ENCODE measurements at regions not wholly inside any gene's neighbourhood (a gene's known extent, or its start where the extent isn't known, plus 50 kb on each side); places are given as distances from the start of the nearest gene placed in this dataset.
"Not testable (repeated sequence)": the region's sequence is repeated elsewhere in the genome, so short reads cannot be mapped to it uniquely, and the experiment has no call there.

DNA sequence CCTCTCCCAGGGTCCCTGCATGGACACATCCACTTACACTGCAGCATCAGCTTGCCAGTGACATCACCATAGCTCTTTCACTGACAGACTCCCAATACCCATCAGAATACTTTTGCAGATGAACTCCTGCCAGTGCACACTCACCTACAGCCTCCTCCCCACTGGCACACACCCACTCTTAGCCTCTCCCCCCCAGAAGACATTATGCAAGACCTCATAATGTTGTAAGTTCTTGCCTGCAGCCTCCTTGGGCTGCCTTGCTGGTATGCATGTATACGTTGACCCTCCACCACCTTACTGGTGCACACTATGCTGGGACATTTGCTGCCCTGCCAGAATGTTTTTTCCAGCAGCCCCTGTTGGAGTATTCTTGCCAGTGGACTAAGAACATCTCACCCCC lies 324.2 kb downstream of the AEBP2 start:
- no peak for DNase-seq
- no peak overlapping the region for H3K4me3 Mint-ChIP-seq
- no peaks in the 10 kb centered on the region for H3K27me3 Mint-ChIP-seq
- H3K27ac Mint-ChIP-seq, result no peak overlapping the region
- no peaks in the 10 kb centered on the region for H3K9me3 Mint-ChIP-seq
- intact Hi-C loops (cut with micrococcal nuclease), result no loop called here
- H3K36me3 Mint-ChIP-seq (ENCODE audit: low read depth), result no peaks in the 10 kb centered on the region
- no peaks in the 10 kb centered on the region for H3K4me1 Mint-ChIP-seq

DNA sequence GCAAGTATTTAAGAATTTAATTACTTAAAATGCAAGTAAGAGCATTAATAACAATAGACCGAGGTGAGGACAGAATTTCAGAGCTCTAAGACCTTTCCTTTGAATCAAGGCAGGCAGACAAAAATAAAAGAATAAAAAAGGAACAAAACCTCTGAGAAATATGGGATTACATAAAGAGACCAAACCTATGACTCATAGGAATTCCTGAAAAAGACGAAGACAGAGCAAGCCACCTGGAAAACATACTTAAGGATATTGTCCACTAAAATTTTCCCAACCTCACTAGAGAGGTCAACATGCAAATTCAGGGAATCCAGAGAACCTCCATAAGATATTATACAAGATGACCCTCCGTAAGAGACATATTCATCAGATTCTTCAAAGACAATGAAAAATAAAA lies 325.1 kb downstream of the AEBP2 start:
- Mint-ChIP-seq H3K4me3 (no peak overlapping the region), H3K9me3 (no peaks in the 10 kb centered on the region), H3K36me3 (ENCODE audit: low read depth) (no peaks in the 10 kb centered on the region), H3K27ac (no peak overlapping the region), H3K4me1 (no peaks in the 10 kb centered on the region), H3K27me3 (no peaks in the 10 kb centered on the region)
- DNase-seq, result no peak
- intact Hi-C loops (cut with micrococcal nuclease), result no loop called here

DNA sequence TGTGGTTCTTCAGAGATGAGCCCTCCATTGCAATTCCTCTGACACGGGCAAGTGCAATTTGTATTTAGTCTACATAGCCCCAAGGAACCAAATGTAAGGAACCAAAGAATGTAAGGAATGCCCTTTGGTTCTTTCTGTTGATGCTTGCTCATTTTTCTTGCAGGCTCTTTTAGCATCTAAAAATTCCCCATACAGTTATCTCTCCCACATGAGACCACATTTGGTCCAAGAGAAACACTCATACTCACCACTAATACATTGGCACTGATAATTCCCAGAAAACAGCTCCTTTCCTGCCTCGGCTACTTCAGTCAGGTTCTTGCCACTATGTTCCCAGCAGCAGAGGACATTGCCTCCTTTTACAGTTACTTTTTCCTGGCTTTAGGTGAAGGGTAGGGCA lies 332.6 kb downstream of the AEBP2 start:
- no peaks in the 10 kb centered on the region for H3K4me1 Mint-ChIP-seq
- no peaks in the 10 kb centered on the region for H3K27me3 Mint-ChIP-seq
- no peak for DNase-seq
- intact Hi-C loops (cut with micrococcal nuclease), result no loop called here
- no peaks in the 10 kb centered on the region for H3K36me3 Mint-ChIP-seq (ENCODE audit: low read depth)
- no peak overlapping the region for H3K4me3 Mint-ChIP-seq
- no peak overlapping the region for H3K27ac Mint-ChIP-seq
- H3K9me3 Mint-ChIP-seq, result peaks cover 14% of the 10 kb centered on the region

DNA sequence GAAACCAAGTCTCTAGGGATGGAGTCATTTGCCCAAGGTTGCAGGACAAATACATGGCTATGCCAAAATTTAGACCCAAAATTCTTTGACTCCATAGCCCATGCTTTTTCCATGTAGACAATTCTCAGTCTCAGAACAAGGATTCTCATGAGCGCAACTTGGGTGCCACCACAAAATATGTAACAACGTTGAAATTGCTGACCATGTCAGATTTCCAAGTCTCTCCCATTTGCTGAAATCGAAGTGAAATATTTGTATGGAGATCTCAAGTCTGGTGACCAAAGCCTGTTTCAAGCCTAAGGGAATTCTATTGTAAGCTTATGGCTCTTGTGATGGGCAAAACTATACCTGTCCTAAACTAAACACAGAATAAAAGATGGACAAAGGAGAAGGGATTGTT lies 333.5 kb downstream of the AEBP2 start:
- Mint-ChIP-seq H3K4me3 (no peak overlapping the region), H3K36me3 (ENCODE audit: low read depth) (no peaks in the 10 kb centered on the region), H3K9me3 (peaks cover 14% of the 10 kb centered on the region), H3K4me1 (no peaks in the 10 kb centered on the region), H3K27ac (no peak overlapping the region), H3K27me3 (no peaks in the 10 kb centered on the region)
- no peak for DNase-seq
- intact Hi-C loops (cut with micrococcal nuclease), result no loop called here

DNA sequence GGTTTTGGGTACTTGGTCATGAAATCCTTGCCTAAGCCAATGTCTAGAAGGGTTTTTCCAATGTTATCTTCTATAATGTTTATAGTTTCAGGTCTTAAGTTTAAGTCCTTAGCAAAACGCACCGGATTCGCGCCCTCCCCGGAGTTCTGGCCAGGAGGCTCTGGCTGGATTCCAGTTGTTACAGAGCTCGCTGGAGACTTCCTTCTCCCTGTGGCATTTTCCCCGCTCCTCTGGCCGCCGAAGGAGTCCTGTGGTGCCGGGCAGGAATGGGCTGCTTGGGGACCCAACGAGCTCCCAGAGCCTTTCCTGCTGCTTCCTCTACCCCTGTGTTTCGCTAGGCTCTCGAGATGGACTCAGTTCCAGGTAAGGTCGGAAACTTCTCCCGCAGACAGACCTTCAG lies 335.9 kb downstream of the AEBP2 start:
- no peak for DNase-seq
- no peak overlapping the region for H3K4me3 Mint-ChIP-seq
- H3K27me3 Mint-ChIP-seq, result no peaks in the 10 kb centered on the region
- no peaks in the 10 kb centered on the region for H3K36me3 Mint-ChIP-seq (ENCODE audit: low read depth)
- peaks cover 14% of the 10 kb centered on the region for H3K9me3 Mint-ChIP-seq
- no peaks in the 10 kb centered on the region for H3K4me1 Mint-ChIP-seq
- intact Hi-C loops (cut with micrococcal nuclease), result no loop called here
- H3K27ac Mint-ChIP-seq, result no peak overlapping the region

DNA sequence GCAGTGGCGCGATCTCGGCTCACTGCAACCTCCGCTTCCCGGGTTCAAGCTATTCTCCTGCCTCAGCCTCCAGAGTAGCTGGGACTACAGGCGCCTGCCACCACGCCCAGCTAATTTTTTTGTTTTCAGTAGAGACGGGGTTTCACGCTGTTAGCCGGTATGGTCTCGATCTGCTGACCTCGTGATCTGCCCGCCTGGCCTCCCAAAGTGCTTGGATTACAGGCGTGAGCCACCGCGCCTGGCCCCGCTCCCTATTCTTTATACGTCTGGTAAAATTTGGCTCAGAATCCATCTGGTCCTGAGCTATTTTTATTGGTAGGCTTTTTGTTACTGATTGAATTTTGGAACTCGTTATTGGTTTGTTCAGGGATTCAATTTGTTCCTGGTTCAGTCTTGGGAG lies 336.7 kb downstream of the AEBP2 start:
- H3K4me3 Mint-ChIP-seq; H3K27ac Mint-ChIP-seq; H3K36me3 Mint-ChIP-seq (ENCODE audit: low read depth); H3K27me3 Mint-ChIP-seq; DNase-seq; H3K4me1 Mint-ChIP-seq; intact Hi-C loops (cut with micrococcal nuclease): not testable (repeated sequence)
- peaks cover 14% of the 10 kb centered on the region for H3K9me3 Mint-ChIP-seq

DNA sequence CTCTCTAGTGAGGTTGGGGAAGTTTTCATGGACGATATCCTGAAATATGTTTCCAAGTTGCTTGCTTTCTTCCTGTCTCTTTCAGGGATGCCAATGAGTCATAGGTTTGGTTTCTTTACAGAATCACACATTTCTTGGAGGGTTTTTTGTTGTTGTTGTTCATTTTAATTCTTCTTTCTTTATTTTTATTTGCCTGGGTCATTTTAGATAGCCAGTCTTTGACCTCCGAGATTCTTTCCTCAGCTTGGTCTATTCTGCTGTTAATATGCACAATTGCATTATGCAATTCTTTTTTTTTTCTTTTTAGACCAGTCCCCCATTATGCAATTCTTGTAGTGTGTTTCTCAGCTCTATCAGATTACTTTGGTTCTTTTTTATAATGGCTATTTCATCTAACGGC lies 338.9 kb downstream of the AEBP2 start:
- Mint-ChIP-seq H3K4me3 (no peak overlapping the region), H3K27ac (no peak overlapping the region), H3K9me3 (peaks cover 14% of the 10 kb centered on the region), H3K27me3 (no peaks in the 10 kb centered on the region), H3K36me3 (ENCODE audit: low read depth) (no peaks in the 10 kb centered on the region), H3K4me1 (no peaks in the 10 kb centered on the region)
- intact Hi-C loops (cut with micrococcal nuclease), result no loop called here
- no peak for DNase-seq

DNA sequence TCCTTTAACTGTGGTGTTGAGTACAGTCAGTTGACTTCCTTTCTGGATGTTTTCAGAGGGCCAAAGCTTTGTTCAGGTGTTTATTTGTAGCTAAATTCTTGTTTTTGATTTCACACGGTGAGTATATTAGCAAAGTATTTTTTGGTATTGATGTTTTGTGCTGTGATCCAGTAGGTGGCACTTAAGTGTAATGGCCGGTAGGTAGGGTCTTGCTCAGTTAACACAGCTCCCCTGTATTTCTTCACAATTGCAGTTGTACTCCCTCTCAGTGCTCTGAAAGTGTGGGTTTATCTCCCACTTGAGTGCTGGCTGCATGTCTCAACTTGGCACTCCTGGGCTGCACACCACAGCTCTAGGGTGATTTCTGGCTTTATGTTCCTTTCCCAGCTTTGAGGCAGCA lies 339.5 kb downstream of the AEBP2 start:
- no peak overlapping the region for H3K4me3 Mint-ChIP-seq
- H3K4me1 Mint-ChIP-seq, result no peaks in the 10 kb centered on the region
- H3K27me3 Mint-ChIP-seq, result no peaks in the 10 kb centered on the region
- intact Hi-C loops (cut with micrococcal nuclease), result no loop called here
- peaks cover 14% of the 10 kb centered on the region for H3K9me3 Mint-ChIP-seq
- no peaks in the 10 kb centered on the region for H3K36me3 Mint-ChIP-seq (ENCODE audit: low read depth)
- DNase-seq, result no peak
- H3K27ac Mint-ChIP-seq, result no peak overlapping the region

DNA sequence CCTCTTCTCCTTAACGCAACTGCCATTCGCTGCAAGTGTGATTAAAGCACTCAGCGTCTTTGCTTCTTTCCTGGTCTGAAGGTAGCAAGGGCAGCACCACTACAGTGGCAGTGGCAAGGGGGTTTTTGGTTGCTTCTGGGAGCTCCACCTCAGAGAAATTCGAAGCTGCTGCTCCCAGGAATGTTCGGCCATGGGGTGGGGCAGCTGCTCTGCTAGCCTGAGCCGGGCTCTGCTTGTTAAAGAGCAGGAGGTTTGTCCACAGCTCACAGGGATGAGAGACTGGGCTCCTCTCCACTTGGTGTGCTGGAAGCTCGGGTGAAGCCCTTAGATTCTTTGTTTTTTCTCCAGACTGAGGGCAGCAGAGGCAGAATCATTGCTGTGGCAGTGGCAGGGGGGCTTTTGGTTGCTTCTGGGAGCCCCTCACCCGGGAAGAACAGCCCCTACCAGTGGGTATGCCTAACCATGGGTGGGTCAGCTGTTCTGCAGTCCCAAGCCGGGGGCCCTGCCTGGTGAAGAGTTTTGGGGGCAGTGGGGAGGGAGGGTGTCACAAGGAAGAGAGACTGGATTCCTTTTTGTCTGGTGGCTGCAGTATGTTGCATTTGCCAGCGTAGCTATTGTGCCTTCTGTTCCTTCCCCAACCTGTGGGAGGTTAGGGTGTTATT lies 340.2 kb downstream of the AEBP2 start:
- Mint-ChIP-seq H3K4me1 (no peaks in the 10 kb centered on the region), H3K9me3 (peaks cover 14% of the 10 kb centered on the region), H3K27ac (no peak overlapping the region), H3K36me3 (ENCODE audit: low read depth) (no peaks in the 10 kb centered on the region), H3K4me3 (no peak overlapping the region), H3K27me3 (no peaks in the 10 kb centered on the region)
- DNase-seq, result no peak
- intact Hi-C loops (cut with micrococcal nuclease), result no loop called here

DNA sequence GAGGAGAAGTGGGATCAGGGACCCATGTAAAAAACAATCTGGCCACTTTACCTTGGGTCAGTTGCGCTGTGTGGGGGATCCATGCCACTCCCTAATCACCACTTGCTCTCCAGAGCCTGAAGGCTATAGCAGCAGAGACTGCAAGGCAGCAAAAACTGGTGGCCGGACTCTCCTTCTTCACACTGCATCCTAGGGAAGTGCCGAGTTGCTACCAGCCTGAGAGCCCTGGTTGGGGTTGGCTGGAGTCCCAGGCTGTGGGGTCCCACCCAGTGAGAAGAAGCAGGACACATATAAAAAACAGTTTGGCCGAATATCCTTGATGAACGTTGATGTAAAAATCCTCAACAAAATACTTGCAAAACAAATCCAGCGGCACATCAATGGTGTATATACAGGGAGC lies 341.2 kb downstream of the AEBP2 start:
- no peak for DNase-seq
- Mint-ChIP-seq H3K27ac (no peak overlapping the region), H3K9me3 (peaks cover 8% of the 10 kb centered on the region), H3K4me3 (no peak overlapping the region), H3K36me3 (ENCODE audit: low read depth) (no peaks in the 10 kb centered on the region), H3K4me1 (no peaks in the 10 kb centered on the region), H3K27me3 (no peaks in the 10 kb centered on the region)
- intact Hi-C loops (cut with micrococcal nuclease), result no loop called here

DNA sequence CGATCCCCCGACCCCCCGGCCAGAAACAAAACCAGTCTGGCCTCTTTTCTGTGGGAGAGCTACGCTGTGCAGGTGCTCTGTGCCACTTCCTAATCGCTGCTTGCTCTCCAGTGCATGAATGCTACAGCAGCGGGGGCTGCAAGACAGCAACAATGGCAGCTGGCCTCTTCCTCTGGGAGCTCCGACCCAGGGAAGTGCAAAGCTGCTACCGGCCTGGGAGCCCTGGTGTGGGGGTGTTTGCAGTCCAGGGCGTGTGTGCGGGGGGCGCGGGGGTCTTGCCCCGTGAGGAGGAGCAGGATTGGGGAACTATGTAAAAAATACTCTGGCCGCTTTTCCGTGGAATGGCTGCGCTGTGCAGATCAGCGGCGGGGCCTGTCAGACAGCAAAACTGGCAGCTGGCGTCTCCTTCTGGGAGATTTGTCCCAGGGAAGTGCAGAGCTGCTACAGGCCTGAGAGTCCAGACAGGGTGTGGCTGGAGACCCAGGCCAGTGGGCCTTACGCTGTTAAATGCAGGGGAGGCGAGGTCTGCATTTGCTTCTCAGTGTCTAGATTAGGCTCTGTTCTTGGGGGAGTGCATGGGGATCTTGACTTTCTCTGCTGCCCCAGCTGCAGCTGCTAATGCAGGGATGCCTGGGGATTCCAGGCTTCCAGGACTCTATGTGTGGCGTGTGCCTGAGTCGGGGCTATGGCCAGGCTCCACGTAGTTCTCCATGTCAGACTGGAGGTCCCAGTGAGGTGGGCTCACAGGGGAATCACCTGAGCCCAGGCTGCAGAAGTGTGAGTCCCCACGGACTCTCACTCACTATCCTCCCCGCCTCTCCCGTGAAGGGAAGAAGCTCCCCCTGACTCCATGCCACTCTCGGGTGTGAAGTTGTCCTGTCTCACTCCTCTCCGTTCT lies 344.5 kb downstream of the AEBP2 start:
- intact Hi-C loops (cut with micrococcal nuclease), result no loop called here
- Mint-ChIP-seq H3K27ac (no peak overlapping the region), H3K36me3 (ENCODE audit: low read depth) (no peaks in the 10 kb centered on the region), H3K27me3 (no peaks in the 10 kb centered on the region), H3K4me3 (no peak overlapping the region), H3K4me1 (no peaks in the 10 kb centered on the region), H3K9me3 (no peaks in the 10 kb centered on the region)
- DNase-seq, result no peak

DNA sequence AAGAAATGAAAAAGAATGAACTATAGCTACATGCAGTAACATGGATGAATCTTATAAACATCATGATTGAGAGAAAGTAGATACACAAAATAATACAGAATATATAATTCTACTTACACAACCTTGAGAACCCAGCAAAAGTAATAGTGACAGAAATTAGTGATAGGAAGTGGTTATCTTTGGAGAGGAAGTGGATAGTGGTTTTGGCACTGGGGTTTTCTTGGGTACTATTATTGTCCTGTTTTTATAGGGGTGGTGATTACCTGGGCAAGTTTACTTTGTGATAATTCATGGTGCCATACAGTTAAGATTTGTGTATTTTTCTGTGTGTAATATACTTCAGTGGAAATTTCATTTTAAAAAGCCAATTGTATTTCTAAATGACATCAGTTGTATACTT lies 352.7 kb downstream of the AEBP2 start:
- Mint-ChIP-seq H3K4me1 (peaks cover 14% of the 10 kb centered on the region), H3K4me3 (peak overlapping the region; percentile 6), H3K27me3 (no peaks in the 10 kb centered on the region), H3K27ac (no peak overlapping the region), H3K36me3 (ENCODE audit: low read depth) (no peaks in the 10 kb centered on the region), H3K9me3 (no peaks in the 10 kb centered on the region)
- DNase-seq, result peak; percentile 56
- intact Hi-C loops (cut with micrococcal nuclease), result no loop called here

DNA sequence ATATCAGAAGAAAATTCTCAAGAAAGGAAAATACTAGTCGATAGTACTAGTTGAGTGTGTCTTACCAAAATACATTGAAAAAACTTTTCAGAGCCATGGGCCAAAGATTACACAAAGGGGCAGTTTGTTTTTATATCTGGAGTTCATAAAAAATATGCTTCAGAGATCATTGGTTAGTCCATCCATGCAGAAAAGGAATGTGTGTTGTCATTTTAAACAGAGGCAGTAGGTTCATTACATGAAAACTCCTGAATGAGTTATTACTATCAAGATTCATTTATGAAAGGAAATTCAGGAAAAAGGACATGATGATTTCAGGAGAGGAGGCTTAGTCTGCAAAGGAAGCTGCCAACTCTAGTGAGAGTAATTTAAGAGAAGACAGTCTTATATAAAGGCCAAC lies 354.8 kb downstream of the AEBP2 start:
- Mint-ChIP-seq H3K27me3 (no peaks in the 10 kb centered on the region), H3K9me3 (no peaks in the 10 kb centered on the region), H3K36me3 (ENCODE audit: low read depth) (no peaks in the 10 kb centered on the region), H3K4me1 (peaks cover 14% of the 10 kb centered on the region), H3K4me3 (no peak overlapping the region), H3K27ac (no peak overlapping the region)
- DNase-seq, result no peak
- intact Hi-C loops (cut with micrococcal nuclease), result no loop called here

DNA sequence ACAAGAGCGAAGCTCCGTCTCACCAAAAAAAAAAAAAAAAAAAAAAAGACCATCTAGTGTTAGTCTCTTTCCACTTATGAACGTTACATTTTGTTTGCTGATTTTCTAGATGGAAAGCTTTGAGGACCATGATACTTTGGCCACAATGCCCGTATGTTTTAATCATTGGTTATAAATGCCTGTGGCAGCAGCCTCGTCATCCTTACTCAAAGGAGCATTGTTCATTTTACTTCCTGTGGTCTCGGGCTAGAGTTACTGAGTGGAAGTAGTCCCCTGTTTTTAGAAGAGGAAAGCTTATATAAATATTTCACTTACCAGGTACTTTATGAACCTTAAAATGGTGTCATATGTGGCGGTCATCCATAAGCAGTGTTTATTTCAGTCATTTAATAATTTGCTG lies 359.9 kb downstream of the AEBP2 start:
- H3K36me3 Mint-ChIP-seq (ENCODE audit: low read depth), result no peaks in the 10 kb centered on the region
- H3K9me3 Mint-ChIP-seq, result no peaks in the 10 kb centered on the region
- H3K4me1 Mint-ChIP-seq, result peaks cover 2% of the 10 kb centered on the region
- no peak for DNase-seq
- no peak overlapping the region for H3K27ac Mint-ChIP-seq
- H3K27me3 Mint-ChIP-seq, result no peaks in the 10 kb centered on the region
- no peak overlapping the region for H3K4me3 Mint-ChIP-seq
- intact Hi-C loops (cut with micrococcal nuclease), result no loop called here
